GM23338 (cell line): ENCODE measurements at regions not wholly inside any gene's neighbourhood (a gene's known extent, or its start where the extent isn't known, plus 50 kb on each side); places are given as distances from the start of the nearest gene placed in this dataset.

Experiments
- ATAC-seq: fragments of 200-7000 bp; cut with Tn5 transposase; 3 replicates; pipeline ENCODE4 v1.9.1; 2020
- DNase-seq: peaks from one replicate; pipeline ENCODE4 v3.0.0-alpha.2; 2015; ENCODE audit warnings: low spot score
- H2AFZ ChIP-seq: fragments of 200-600 bp; sonication (generic); 2 replicates; pipeline ENCODE4 v1.8.0; 2016; ENCODE audit warnings: antibody characterized with exemption, mild to moderate bottlenecking, moderate library complexity
- H3F3A ChIP-seq: fragments of 200-600 bp; sonication (generic); replicated peaks from 2 replicates; pipeline ENCODE4 v1.8.0; 2017; ENCODE audit warnings: antibody characterized with exemption, mixed run types, low read depth
- H3K27ac ChIP-seq: fragments of 200-600 bp; sonication (generic); 2 replicates; pipeline ENCODE4 v1.6.1; 2016; ENCODE audit warnings: low read depth
- H3K27me3 ChIP-seq: fragments of 200-600 bp; sonication (generic); 2 replicates; pipeline ENCODE4 v1.8.0; 2016; ENCODE audit warnings: mild to moderate bottlenecking, mixed run types, moderate library complexity; ENCODE audit not compliant: insufficient read depth
- H3K36me3 ChIP-seq: fragments of 200-600 bp; sonication (generic); 2 replicates; pipeline ENCODE4 v1.8.0; 2016; ENCODE audit warnings: mild to moderate bottlenecking; ENCODE audit not compliant: insufficient read depth
- H3K4me1 ChIP-seq: fragments of 200-600 bp; sonication (generic); 2 replicates; pipeline ENCODE4 v1.8.0; 2016; ENCODE audit warnings: mild to moderate bottlenecking, moderate library complexity; ENCODE audit not compliant: insufficient read depth
- H3K4me2 ChIP-seq: fragments of 200-600 bp; sonication (generic); 2 replicates; pipeline ENCODE4 v1.7.1; 2017; ENCODE audit warnings: mixed run types
- H3K4me3 ChIP-seq: fragments of 200-600 bp; sonication (generic); 2 replicates; pipeline ENCODE4 v1.6.1; 2016; ENCODE audit warnings: mixed run types
- H3K79me2 ChIP-seq: fragments of 200-600 bp; sonication (generic); replicated peaks from 2 replicates; pipeline ENCODE4 v1.8.0; 2017; ENCODE audit warnings: mild to moderate bottlenecking; ENCODE audit not compliant: insufficient read depth
- H3K9me2 ChIP-seq: fragments of 200-600 bp; sonication (generic); 2 replicates; pipeline ENCODE4 v1.8.0; 2017; ENCODE audit not compliant: insufficient read depth
- H4K20me1 ChIP-seq: fragments of 200-600 bp; sonication (generic); replicated peaks from 2 replicates; pipeline ENCODE4 v1.8.0; 2017; ENCODE audit warnings: mild to moderate bottlenecking; ENCODE audit not compliant: insufficient read depth
- H3K27ac Mint-ChIP-seq: 2 replicates; pipeline ENCODE4 v1.8.0; 2020; ENCODE audit warnings: inconsistent platforms, mild to moderate bottlenecking, moderate library complexity, mixed read lengths
- H3K27me3 Mint-ChIP-seq: 3 replicates; pipeline ENCODE4 v1.8.0; 2022; ENCODE audit warnings: low read depth, mild to moderate bottlenecking, moderate library complexity, mixed read lengths, inconsistent platforms; ENCODE audit not compliant: insufficient read depth, poor library complexity
- H3K36me3 Mint-ChIP-seq: 3 replicates; pipeline ENCODE4 v1.8.0; 2021; ENCODE audit warnings: low read depth, mild to moderate bottlenecking, inconsistent platforms, moderate library complexity, mixed read lengths
- H3K4me1 Mint-ChIP-seq: 3 replicates; pipeline ENCODE4 v1.8.0; 2020; ENCODE audit warnings: mild to moderate bottlenecking, inconsistent platforms, mixed read lengths
- H3K4me3 Mint-ChIP-seq: 3 replicates; pipeline ENCODE4 v1.8.0; 2021; ENCODE audit warnings: moderate library complexity, mild to moderate bottlenecking, inconsistent platforms, mixed read lengths
- H3K9me3 Mint-ChIP-seq: 3 replicates; pipeline ENCODE4 v1.8.0; 2020; ENCODE audit warnings: moderate library complexity, mild to moderate bottlenecking, inconsistent platforms, mixed read lengths
- CREB1 ChIP-seq: fragments of 250-450 bp; sonication (Bioruptor Pico); IDR thresholded peaks from 2 replicates; pipeline ENCODE4 v1.5.0; 2020; ENCODE audit warnings: low read depth, mild to moderate bottlenecking, moderate library complexity
- ETS1 ChIP-seq: IDR thresholded peaks from 2 replicates; pipeline ENCODE4 v1.6.1; 2016; ENCODE audit warnings: antibody characterized with exemption
- EZH2phosphoT487 ChIP-seq: fragments of 200-600 bp; sonication (generic); IDR thresholded peaks from one replicate; pipeline ENCODE4 v1.8.1; 2018; ENCODE audit warnings: antibody characterized with exemption; ENCODE audit not compliant: unreplicated experiment
- STAT1 ChIP-seq: IDR thresholded peaks from one replicate; pipeline ENCODE4 v1.6.1; 2016; ENCODE audit warnings: antibody characterized with exemption; ENCODE audit not compliant: unreplicated experiment
- ZNF114 ChIP-seq: fragments of 250-450 bp; sonication (Bioruptor Pico); IDR thresholded peaks from 2 replicates; pipeline ENCODE4 v1.5.0; 2020; ENCODE audit warnings: mild to moderate bottlenecking, moderate library complexity
- ZNF462 ChIP-seq: fragments of 250-450 bp; sonication (Bioruptor Pico); IDR thresholded peaks from 2 replicates; pipeline ENCODE4 v1.5.0; 2020; ENCODE audit warnings: mild to moderate bottlenecking, moderate library complexity

GRCh38 chr4:124417371-124417770, 295.2 kb downstream of the ANKRD50 start (continued):
- no peak for TF ChIP-seq ZNF462 (CRISPR knock-in tag)
- TF ChIP-seq STAT1, result no peak
- TF ChIP-seq CREB1, result no peak

- Histone ChIP-seq H3K79me2 (no peaks in the 10 kb centered on the region), H3K4me1 (no peaks in the 10 kb centered on the region), H2AFZ (peak overlapping the region; percentile 30; the same call in 1 of the 2 replicates), H3K4me3 (no peak overlapping the region), H4K20me1 (no peaks in the 10 kb centered on the region), H3K27ac (no peak overlapping the region), H3K4me2 (no peak overlapping the region), H3K36me3 (no peaks in the 10 kb centered on the region), H3K27me3 (no peaks in the 10 kb centered on the region), H3F3A (no peaks in the 10 kb centered on the region), H3K9me2 (no peaks in the 10 kb centered on the region)
- no peak for ATAC-seq
- Mint-ChIP-seq H3K4me1 (peaks cover 22% of the 10 kb centered on the region), H3K4me3 (no peak overlapping the region), H3K27me3 (no peaks in the 10 kb centered on the region), H3K36me3 (no peaks in the 10 kb centered on the region), H3K9me3 (no peaks in the 10 kb centered on the region), H3K27ac (0 out of 2 replicates have a peak overlapping the region, but pooled peaks have one; percentile 65)
- no peak for DNase-seq
- TF ChIP-seq STAT1, result no peak
- no peak for TF ChIP-seq ZNF114 (CRISPR knock-in tag)
- TF ChIP-seq ETS1, result no peak
- TF ChIP-seq ZNF462 (CRISPR knock-in tag), result no peak
- TF ChIP-seq EZH2phosphoT487, result no peak
These were observed 292.3 kb downstream of the ANKRD50 start for GRCh38 chr4:124420166-124420695.
